ENCODE measurements at regions not wholly inside any gene's neighbourhood (a gene's known extent, or its start where the extent isn't known, plus 50 kb on each side); places are given as distances from the start of the nearest gene placed in this dataset.

DNA sequence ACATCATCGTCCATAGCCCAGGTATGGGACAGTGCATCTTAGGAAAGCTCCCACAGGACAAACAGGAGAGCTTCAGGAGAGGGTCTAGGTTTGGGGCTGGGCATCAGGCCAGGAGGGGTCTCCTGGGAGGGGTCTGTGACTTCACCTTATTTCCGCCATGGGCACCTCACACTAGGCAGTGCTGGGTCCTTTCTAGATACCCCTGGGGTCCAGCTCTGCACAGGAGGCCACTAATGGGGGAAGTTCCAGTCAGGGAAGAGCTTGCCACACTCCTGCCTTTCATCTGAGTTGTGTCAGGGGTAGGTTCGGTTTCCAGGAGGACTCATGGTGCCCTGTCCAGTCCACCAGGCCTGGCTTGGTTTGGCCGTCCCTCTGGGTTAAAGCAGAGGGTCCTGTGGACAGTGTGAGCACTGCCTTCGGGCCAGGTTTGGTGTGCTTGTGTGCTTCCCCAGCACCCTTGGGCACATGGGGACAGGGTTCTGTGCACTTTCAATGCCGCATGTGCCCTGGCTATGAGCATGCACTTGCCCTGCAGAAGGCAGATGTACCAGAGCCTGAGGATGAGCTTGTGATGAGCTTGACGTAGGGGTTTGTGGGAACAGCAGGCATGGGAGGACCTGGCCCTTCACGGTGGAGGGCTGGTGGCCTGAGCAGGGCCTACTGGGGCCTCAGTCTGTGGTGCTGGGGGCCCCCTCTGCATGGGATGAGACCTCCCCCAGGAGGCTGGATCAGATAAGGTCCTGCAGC lies 377.7 kb upstream of the NUPR2 start:
- Histone ChIP-seq H3K9me3 (peaks cover 0 to 36% (median 17%) of the 10 kb centered on the region in 4 donors), H3K27me3 (no peaks in the 10 kb centered on the region), H3K27ac (no peak overlapping the region), H3K4me1 (no peaks in the 10 kb centered on the region), H3K4me3 (no peak overlapping the region), H3K36me3 (no peaks in the 10 kb centered on the region)
- TF ChIP-seq, protein P1, sequence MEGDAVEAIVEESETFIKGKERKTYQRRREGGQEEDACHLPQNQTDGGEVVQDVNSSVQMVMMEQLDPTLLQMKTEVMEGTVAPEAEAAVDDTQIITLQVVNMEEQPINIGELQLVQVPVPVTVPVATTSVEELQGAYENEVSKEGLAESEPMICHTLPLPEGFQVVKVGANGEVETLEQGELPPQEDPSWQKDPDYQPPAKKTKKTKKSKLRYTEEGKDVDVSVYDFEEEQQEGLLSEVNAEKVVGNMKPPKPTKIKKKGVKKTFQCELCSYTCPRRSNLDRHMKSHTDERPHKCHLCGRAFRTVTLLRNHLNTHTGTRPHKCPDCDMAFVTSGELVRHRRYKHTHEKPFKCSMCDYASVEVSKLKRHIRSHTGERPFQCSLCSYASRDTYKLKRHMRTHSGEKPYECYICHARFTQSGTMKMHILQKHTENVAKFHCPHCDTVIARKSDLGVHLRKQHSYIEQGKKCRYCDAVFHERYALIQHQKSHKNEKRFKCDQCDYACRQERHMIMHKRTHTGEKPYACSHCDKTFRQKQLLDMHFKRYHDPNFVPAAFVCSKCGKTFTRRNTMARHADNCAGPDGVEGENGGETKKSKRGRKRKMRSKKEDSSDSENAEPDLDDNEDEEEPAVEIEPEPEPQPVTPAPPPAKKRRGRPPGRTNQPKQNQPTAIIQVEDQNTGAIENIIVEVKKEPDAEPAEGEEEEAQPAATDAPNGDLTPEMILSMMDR (IDR thresholded peaks at IDR 0.05) = no peak
- no peak for TF ChIP-seq POLR2A (IDR thresholded peaks at IDR 0.05)
- no peak for DNase-seq

DNA sequence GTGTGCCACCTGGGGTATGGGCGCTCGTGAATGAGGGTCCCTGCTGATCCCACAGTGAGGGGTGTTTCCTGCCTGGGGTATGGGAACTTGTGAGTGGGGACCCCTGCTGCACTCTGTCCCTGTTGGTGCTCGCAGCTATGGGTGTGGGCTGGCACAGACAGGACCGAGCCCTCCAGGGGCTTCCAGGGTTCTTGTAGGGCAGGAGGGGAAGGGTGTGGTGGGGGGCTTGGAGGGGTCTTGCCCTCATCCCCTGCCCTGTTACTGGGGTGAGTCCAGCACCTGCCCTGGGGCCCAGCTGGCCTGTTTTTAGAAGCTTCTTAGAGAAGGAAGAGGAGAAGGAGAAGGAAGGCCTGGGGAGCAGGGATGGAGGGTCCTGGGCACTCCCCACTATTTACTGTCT lies 377.0 kb upstream of the NUPR2 start:
- Histone ChIP-seq H3K4me1 (no peaks in the 10 kb centered on the region), H3K27ac (no peak overlapping the region), H3K4me3 (no peak overlapping the region), H3K27me3 (no peaks in the 10 kb centered on the region), H3K36me3 (no peaks in the 10 kb centered on the region), H3K9me3 (peaks cover 0 to 36% (median 17%) of the 10 kb centered on the region in 4 donors)
- no peak for TF ChIP-seq POLR2A (IDR thresholded peaks at IDR 0.05)
- TF ChIP-seq, protein P1 (IDR thresholded peaks at IDR 0.05) = no peak
- no peak for DNase-seq

DNA sequence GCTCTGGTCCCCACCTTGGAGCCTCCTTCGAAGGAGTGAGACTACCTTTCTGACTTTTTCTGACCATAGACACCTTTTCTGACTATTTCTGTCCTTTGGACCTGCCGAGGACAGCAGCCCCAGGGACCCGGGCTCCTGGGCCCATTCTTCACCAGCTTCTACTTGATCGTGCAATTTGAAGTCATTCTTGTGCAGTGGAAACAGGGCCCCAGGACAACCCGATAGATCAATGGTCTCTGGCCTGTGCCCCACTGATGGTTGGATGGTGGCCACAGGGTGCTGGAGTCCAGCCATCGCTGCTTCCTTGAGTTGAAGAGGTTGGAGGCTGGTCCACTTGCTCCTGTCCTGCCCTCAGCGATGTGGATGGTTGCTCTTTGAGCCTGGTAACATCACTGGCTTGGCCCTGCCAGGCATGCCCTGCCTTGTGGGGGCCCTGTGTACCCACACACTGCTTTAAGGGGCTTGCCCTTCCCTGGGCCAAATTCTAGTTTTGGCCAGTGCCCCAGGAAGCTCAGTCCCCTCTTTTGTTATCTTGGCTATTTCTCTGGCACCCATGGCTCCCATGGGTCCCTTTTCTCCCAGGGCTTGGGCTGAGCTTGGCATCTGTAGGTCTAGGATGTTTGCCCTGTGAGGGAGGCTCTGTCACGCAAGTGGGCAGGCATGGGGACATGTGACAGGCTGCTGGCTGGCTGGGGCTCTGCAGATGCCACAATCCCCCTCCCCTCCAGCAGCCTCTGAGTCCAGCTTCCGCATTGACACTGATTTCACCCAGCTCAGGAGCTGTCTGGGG lies 375.6 kb upstream of the NUPR2 start:
- Histone ChIP-seq H3K27me3 (no peaks in the 10 kb centered on the region), H3K4me3 (no peak overlapping the region), H3K4me1 (no peaks in the 10 kb centered on the region), H3K36me3 (no peaks in the 10 kb centered on the region), H3K9me3 (peaks cover 0 to 36% (median 17%) of the 10 kb centered on the region in 4 donors), H3K27ac (no peak overlapping the region)
- DNase-seq = no peak
- TF ChIP-seq POLR2A (IDR thresholded peaks at IDR 0.05) = no peak
- TF ChIP-seq, protein P1 (IDR thresholded peaks at IDR 0.05) = no peak

DNA sequence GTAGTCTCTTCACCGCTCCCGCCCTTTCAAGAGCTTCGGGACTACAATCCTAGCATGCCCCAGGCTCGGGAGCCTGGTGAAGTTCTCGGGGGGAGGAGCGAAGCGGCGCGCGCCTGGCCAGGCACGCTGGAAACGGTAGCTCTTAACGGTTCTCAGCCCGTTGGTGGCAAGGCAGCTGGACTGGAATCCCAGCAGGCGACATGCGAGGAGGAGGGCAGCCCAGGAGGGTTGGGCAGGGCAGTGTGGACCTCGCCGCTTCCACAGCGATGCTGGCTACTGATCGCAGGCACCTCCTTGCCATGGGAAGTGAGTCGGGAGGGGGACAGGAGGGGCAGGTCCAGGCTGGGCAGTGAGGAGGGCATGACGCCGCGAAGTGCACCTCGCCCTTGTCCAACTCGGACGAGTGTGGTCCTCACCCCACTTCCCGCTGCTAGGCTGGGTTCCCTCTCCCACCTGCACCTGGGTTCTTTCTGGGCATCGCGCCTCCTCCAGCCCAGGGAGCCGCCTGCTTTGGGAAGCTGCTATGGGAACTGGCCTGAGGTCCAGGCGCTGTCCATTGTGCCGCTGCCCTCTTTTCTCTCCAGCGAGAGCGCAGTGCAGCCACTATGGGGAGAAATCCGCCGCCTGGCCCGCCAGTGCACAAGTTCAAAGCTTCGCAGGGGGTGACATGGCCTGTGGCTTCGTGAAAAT lies 367.8 kb upstream of the NUPR2 start:
- Histone ChIP-seq H3K9me3 (peaks cover 0 to 59% (median 6%) of the 10 kb centered on the region in 4 donors), H3K27ac (no peak overlapping the region), H3K36me3 (no peaks in the 10 kb centered on the region), H3K4me1 (no peaks in the 10 kb centered on the region), H3K4me3 (no peak overlapping the region), H3K27me3 (no peaks in the 10 kb centered on the region)
- TF ChIP-seq POLR2A (IDR thresholded peaks at IDR 0.05) = no peak
- TF ChIP-seq, protein P1 (IDR thresholded peaks at IDR 0.05) = no peak
- DNase-seq = no peak

- Histone ChIP-seq H3K27ac (no peak overlapping the region), H3K9me3 (peaks cover 0 to 60% (median 10%) of the 10 kb centered on the region in 4 donors), H3K4me1 (no peaks in the 10 kb centered on the region), H3K36me3 (no peaks in the 10 kb centered on the region), H3K27me3 (no peaks in the 10 kb centered on the region), H3K4me3 (no peak overlapping the region)
- DNase-seq = no peak
- TF ChIP-seq, protein P1 (IDR thresholded peaks at IDR 0.05) = no peak
- no peak for TF ChIP-seq POLR2A (IDR thresholded peaks at IDR 0.05)
Observed at GRCh38 chr7:56483153-56483552, 366.9 kb upstream of the NUPR2 start.

Measured in Peyer's patch (tissue), 4 donors.